GM18909 (cell line): ENCODE measurements at regions not wholly inside any gene's neighbourhood (a gene's known extent, or its start where the extent isn't known, plus 50 kb on each side); places are given as distances from the start of the nearest gene placed in this dataset.
"Not testable (repeated sequence)": the region's sequence is repeated elsewhere in the genome, so short reads cannot be mapped to it uniquely, and the experiment has no call there.

Source experiments
- ATAC-seq: cut with Tn5 transposase; IDR thresholded peaks from one replicate; pipeline ENCODE4 v1.9.1; 2021; ENCODE audit warnings: mild to moderate bottlenecking; ENCODE audit not compliant: unreplicated experiment, poor library complexity

DNA sequence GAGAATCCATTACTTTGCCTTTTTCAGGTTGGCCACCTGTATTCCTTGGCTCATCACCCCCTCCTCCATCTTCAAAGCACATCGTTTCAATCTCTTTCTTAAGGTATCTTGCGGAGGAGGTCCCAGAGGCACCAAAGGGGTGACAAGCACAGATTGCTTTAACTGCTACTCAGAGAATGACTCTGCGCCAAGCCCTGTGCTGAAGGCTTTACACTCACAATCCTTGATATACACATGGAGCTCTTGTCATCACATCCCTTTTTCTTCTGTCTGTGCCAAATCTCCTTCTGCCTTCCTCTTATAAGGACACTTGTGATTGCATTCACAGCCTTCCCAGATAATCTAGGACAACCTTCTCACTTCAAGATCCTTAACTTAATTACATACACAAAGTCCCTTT, 134.7 kb upstream of the MAMLD1 start:
- no peak for ATAC-seq

DNA sequence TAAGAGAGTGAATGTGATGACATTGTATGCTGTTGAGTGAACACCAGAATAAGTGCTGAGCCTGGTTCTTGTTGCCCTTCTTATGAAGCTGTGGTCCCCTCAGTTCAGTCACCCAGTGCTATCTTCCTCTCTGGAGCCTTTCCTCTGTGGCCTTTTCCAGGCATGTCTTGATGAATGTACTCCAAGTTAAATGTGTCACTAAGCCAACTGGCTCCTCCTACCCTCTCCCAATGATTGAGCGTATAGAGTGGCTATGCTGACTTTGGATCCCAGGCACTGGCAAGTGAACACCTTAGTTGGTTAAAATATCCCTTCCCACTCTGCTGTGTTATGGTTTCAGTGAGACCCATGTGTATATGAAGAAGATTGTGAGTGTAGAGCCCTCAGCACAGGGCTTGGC, 134.1 kb upstream of the MAMLD1 start:
- no peak for ATAC-seq

DNA sequence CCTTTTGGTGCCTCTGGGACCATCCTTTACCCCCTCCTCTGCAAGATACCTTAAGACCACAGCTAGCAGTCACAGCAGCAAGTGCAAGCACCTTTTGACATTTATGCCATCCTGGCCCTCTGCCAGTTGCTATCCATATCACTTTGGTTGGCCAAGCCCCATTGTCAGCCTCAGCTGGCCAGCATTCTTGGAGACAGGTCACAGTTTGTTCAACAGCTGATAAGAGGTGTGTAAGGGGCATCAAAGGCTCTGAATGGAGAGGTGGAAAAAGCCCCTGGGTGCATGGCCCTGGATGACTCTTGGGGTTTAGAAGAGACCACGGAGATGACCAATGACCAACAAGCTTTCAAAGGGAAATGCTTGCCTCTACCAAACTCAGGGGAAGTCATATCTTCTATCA, 133.6 kb upstream of the MAMLD1 start:
- no peak for ATAC-seq

DNA sequence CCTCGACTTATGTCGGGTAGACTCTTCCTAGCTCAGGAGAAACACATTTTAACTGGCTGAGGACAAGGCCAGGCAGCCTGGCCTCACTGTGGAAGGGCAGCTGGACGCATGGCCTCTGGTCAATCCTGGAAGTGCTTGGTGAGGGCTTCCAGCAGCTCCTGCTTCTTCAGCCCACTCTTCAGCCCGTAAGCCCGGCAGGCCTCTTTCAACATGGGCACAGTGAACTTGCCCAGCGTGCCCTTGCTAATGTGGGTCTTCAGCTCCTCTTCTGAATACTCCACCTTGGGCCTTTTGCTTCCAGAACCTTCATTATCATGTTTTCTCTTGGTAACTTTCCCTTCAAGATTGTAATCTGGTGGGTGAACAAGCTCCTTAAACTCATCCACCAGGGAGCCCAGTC, 132.2 kb upstream of the MAMLD1 start:
- ATAC-seq = not testable (repeated sequence)

DNA sequence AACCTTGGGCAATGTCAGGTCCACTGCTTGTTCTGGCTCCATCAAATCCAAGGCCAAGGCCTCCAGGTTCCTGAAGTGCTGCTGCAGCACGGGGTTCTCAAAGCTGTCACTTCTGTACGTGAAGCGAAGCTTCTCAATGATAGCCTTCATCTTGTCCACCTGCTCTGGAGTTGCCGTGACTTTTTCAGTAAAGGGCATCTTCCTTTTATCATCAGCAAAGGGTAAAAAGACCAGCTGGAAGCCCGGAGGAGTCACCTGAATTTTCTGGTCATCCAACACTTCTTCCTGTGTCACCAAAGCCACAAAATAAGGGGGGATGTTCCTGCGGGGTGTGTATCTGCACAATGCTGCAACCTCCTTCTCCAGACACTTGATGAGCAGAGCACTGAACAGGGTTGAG, 131.7 kb upstream of the MAMLD1 start:
- ATAC-seq = not testable (repeated sequence)

DNA sequence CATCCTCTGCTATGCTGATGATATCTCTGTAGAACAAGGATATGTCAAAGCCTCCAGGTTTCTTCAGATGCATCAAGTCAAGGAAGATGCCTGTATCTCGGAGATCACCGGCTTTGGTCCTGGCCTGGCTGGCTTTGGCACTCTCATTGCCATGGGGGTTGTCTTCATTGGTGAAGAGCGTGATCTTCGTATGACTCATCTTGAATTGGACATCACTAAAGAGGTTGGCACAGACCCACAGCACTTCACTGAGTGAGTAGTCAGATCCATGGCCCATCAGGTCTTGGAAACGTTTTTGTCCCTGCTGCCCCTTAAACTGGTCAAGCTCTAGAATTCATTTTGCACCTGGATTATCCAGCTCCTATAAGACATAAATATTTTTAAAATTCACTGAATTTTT, 130.9 kb upstream of the MAMLD1 start:
- not testable (repeated sequence) for ATAC-seq

DNA sequence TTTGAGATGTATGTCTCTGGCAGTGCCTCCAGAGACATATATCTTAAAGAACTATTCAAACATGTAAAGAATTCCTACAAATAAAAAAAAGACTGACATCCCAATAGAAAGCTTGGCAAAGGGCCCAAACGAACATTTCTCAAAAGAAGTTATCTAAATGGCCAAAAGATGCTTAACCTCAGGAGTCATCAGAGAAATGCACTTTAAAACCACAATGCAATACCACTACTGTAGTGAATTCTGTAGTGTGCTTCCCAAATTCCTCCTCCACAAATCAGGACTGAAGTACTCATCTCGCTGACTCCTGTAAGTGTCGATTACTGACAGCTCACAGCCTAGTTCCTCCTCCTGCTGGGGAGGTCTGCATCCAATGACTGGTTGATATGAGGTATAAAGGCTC, 129.0 kb upstream of the MAMLD1 start:
- ATAC-seq = no peak

DNA sequence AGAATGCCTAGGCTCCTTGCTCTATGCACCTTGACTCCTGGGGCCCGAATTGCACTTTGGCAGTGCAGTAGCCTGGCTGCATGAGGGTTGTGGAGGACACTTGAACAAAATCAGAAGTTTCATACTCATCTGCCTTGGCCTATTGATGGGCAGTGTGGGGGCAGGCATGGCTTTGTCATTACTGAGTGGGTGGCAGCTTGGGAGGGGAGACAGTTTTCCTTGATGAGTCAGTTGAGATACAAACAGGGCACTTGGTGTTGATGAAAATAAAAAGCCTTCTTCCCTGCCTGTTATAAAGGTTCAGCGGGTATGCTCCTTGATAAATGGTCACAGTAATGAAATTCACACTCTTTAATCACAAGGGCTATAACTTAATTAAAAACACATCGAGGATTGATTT, 126.8 kb upstream of the MAMLD1 start:
- ATAC-seq = no peak

DNA sequence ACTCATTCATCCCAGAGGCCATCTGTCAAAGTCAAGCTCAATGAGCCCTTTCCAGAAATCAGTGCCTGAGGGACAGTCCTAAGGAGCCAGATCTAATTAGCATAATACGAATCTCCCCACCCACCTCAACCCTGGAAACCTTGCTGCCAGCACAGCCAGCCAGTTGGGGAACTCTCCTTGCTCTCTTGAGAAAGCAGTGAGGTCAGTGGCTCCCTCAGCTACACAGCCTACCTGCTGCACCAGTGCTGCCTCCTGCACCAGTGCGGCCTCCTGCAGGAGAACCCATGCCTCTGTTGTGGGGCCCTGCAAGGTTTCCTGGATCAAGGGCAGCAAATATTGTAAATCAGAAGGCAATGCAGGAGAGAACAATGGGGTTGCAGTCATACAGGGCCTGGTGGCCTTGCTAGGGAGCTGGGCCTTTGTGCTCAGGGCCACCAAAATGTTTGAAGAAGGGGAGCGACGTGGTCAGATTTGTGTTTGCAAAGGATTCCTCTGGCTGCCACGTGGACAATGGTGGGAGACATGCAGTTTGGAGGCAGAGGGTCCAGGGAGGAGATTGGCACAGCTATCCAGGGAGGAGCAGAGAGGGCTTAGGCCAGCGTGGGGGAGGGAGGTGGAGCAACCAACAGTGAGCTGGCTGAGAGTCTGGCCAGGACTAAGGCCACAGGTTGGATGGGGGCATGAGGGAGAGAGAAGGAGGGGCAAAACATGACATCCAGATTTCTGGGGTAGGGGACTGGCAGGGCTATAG, 124.3 kb upstream of the MAMLD1 start:
- ATAC-seq = no peak

DNA sequence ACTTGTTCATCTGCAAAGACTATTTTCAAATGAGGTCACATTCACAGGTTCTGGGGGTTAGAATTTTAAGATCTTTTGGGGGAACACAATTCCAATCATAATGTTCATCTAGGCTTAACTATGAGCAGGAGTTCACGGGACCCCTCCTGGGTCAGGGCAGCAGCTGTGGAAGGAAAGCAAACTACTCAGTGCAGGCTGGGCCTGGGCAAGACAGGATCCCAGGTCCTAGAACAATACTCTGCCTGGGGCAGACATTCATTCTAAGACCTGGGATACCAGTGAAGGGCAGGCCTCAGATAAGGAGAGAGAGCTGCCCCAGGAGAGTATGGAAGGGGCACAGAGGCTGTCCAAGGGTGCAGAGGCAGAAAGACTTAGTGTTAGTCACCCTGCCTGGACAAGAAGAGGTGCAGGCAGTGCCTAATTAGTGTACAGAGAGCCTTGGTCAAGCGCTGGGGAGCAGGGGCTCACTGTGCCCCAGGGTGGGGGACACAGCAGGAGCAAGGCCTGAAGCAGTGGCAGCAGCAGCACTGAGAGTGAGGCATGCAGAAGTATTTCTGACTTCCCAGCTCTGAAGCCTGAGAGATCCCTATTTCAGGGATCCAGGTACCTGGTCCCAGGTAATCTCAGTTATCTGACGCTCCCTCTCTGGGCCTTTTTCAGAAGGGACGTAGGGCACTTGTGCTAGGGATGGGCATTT, 123.0 kb upstream of the MAMLD1 start:
- ATAC-seq = no peak

DNA sequence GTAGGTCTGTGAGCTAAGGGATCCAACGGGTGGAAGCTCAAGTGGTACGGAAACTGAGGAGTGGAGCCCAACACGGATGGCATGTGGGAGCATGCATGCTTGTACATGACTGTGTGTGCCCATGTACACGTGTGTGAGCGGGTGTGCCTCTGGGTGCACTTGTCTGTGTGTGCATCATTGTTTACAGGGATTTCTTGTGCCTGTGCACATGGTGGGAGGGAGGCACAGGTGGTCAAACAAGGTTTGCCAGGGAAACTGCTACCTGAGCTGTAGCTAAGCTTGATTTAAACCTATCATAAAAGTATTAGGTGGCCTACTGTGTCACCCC, 122.5 kb upstream of the MAMLD1 start:
- no peak for ATAC-seq

DNA sequence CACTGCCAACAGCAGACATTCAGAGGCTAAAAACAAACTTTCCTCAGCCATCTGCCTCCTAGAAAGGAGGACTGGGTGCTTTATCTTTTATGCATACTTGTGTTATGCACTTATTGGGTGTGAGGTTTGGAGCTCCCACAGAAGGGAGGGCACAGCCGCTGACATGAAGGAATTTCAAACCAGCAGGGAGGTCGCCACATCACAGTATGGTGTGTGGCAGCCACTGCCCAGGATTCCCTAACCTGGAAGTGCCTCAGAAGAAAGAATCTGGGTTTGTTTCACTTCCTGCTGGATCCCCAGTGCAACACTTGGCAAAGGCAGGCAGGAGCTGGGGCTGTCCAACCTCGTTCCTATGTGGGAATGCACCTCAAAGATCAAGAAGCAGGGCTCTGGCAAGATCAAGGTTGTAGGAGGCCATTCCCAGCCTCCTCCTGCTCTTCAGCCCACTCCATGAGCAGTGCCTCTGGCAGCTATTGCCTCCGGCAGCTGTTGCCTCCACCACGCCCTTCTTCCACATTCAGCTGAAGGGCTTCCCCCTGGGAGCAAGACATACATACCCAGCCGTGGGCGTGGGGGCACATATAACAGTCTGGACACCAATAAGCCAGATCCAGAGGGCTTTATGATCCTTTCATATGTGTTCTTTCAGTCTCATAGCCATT, 109.0 kb upstream of the MAMLD1 start:
- no peak for ATAC-seq

DNA sequence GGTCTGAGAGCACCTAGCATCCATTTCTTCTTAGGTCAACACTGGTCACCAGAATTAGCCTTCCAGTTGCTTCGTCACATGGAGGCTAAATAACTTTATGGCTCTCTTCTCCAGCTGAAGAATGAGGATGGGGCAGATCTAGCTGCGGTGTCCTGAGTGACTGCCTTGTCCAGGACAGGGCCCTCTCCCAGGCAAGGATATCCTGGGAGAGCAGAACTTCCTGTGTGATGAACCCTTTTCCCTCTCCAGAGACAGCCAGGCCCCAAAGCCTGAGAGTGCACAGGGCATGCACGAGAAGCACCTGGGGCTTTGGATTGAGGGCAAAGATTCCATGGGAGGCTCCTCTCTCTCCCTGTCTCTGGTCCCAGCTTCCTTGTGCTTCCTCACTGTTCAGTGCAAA, 108.2 kb upstream of the MAMLD1 start:
- ATAC-seq = no peak

DNA sequence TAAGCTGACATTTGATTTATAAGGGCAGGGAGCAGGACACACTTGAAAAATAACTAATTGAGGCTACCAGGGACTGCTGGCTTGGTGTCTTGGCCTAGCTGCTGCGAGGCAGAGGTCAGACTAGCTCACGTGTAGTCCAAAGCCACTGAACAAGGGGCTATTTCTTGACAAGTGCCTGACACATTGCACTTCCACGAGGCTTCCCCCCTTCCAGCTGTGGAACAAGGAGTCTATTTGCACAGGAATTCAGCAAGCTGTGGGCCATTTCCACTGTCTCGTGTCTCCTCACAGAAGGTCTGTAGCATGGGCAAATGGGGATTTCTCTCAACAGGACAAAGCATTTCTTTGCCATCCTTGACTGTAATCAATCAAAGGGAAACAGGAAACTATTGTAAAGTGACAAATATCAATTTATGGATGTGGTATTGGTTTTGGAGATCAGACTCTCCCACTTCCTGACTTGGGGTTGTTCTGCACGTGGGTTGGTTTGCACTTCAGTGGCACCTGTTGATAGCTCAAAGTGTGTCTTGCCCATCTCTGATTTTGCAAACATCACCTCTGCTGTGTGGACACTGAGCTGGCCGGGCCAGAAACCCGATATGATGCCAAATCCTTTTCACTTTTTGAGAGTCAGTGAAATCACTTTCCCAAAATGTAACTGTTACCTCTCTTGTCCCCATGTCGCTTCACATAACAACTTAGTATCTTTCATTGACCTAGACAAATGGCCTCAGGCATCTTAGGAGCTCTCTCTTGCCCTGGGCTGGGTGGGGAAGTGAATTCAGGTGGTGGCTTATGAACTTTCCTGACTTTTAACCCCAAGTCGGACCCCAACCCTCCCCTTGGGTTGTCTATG, 107.4 kb upstream of the MAMLD1 start:
- ATAC-seq = no peak

DNA sequence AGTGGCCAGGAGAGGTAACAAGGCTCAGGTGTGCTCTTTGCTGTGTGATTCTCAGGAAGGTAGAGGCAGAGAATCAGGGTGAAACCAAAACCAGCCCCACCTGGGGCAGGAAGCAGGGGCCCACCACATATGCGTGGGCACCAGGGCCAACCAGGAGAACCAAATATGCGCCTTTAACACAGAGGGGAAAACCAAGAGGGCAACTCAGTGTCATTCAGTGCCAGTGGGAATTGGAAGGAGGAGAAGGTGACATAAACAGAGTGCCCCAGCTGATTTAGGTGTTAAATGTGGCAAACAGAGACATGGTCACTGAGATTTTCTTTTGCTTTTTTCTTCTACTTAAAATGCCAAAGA, 106.8 kb upstream of the MAMLD1 start:
- ATAC-seq = no peak

DNA sequence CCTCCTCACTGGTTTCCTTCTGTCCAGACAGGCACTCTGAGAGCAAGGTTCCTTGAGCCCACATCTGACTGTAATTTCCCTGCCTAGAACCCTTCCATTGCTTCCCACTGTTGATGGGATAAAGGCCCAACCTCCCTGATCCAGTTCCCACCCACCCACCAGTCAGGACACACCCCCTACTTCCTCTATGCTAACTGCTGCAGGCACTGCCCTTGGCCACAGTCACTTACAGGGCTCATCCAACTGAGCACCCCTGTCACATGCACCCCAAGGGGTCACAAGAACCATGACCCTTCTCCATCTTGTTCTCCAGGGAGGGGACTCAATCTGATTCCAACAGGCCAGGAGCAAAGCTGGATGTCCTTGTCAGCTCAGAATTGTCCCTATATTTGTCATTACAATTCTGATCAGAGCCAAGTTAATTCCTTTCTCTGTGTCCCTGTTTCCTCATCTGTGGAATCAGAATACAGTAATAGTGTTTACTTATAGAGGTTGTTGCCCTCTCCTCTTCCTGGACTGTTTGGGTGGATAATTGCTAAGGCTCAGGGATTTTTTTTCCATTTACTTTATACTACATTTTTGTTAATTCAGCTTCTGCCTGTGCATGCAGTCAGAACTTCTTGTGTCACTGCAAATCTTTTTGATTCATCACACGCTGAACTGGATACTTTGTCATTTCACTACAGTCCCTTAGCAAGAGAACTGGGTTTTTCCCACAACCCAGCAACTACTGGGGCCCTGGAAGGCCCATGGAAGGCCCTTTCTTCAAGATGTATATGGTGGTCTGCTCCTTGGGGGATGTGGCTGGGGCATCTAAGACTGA, 105.6 kb upstream of the MAMLD1 start:
- ATAC-seq = no peak

DNA sequence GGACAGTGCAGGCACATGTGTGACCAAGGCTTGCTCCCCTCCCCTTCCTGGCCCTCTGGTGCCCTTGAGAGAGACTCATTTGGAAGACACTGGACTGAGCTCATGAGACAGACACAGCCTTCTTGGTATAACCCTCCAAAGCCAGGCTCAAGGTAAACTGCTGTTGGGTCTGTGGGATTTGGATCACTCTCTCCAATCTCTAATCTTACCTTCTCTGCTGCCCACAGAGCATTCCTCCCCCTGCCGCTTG, 105.0 kb upstream of the MAMLD1 start:
- no peak for ATAC-seq

DNA sequence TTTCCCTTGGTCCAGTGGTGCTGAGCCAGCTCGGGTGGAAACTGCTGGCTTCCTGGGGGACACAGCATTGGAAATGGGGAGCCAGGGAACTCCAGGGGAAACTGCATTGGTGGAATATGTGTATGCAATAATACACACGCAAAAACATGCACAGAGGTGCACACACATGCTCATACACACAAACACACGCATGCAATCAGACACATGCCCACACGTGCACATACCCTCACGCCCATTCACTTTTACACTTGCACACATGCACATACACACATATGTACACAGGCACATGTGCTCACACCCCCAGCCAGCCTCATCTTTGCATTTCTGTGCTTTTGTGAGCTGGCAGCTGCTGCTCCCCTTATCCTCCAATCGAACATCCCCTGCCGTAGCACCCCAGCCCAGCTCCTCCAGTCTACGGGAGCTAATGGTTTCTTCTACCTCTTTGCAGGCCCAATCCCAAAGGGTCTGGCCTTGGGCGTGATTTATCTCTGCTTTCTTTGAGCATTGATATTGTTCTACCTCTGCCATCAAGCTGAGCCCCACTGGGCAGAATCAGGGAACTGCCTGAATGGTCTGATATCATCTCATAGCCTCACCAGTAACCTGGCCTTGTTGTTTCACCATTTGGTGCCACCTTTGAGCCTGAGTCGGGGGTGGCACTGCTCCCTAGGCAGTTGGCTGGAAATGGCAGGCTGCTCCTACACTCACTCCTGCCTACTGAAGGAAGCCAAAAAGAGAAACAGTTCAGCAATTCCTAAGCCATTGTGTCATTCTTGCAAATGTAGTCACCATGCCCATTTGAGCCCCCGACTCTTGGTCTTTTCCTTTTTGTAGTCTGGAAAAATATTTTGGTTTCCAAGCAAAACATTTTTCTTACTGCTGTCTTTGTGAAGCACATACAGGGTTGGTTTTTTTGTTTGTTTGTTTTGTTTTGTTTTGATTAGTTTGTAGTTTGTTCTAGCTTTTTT, 104.4 kb upstream of the MAMLD1 start:
- no peak for ATAC-seq

DNA sequence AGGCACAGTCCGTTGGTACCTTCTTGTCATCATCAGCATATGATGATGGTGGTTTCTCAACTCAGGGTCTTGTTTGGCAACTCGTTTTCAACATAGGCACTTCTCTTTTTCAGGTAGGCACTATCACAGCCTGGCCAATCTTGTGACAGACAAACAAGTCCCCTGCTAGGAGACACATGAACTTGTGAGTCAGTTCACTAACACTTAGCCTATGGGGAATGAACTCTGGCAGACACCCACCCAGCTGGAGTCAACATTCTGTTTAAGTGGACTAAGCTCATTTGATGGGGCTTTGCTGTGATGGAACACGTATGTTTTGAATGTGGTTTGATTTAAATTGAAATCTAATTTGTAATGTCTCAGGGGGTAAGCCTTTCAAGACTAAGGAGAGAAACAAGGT, 100.7 kb upstream of the MAMLD1 start:
- ATAC-seq = no peak
